Endothelial cell of umbilical vein (primary cell): ENCODE measurements at regions not wholly inside any gene's neighbourhood (a gene's known extent, or its start where the extent isn't known, plus 50 kb on each side); places are given as distances from the start of the nearest gene placed in this dataset.

Experiments
- BruUV-seq: library from RNA; stranded (reverse); fragments of 400-500 nt; replicated peaks from 2 replicates; lab custom pipeline; 2021; lab: Mats Ljungman, UMichigan
- CTCF ChIA-PET: fragments of 300-600, 350-600 bp; sonication (Branson Sonifier 250); formaldehyde crosslinking; loops from one replicate; lab custom pipeline; 2021; ENCODE audit warnings: antibody characterized with exemption, inconsistent platforms; lab: Charles Lee
- POLR2A ChIA-PET: fragments of 300-600, 350-600 bp; sonication (Branson Sonifier 250); formaldehyde crosslinking; loops from one replicate; lab custom pipeline; 2021; ENCODE audit warnings: antibody characterized with exemption, inconsistent platforms; lab: Charles Lee
- DNase-seq: peaks from one replicate; pipeline ENCODE4 v3.0.0-alpha.2; 2011; ENCODE audit warnings: low read depth, low spot score
- FAIRE-seq: peaks from 2 replicates; lab custom pipeline; 2011; peaks lifted over from hg19 to GRCh38; lab: Jason Lieb, UNC
- H2AFZ ChIP-seq: 2 replicates; pipeline ENCODE4 v1.6.0; 2012; ENCODE audit warnings: low read depth, low read length, control low read depth, inconsistent platforms
- H3K27ac ChIP-seq: 2 replicates; pipeline ENCODE4 v1.5.1; 2011; ENCODE audit warnings: low read depth, mild to moderate bottlenecking, control low read depth, low read length, moderate library complexity; ENCODE audit not compliant: insufficient read depth
- H3K27me3 ChIP-seq, 2 experiments: 2 replicates each; pipeline versions ENCODE4 v1.6.0 to v1.6.1; 2011; ENCODE audit warnings: low read length in 2 of 2, mixed read lengths in 1 of 2; ENCODE audit not compliant: control insufficient read depth in 2 of 2, insufficient read depth in 2 of 2
- H3K36me3 ChIP-seq, 2 experiments: 2 replicates in 1 of 2; 3 replicates in 1 of 2; pipeline ENCODE4 v1.5.1; 2011; ENCODE audit warnings: low read length in 2 of 2, mild to moderate bottlenecking in 1 of 2, moderate library complexity in 1 of 2; ENCODE audit not compliant: control insufficient read depth in 2 of 2, insufficient read depth in 2 of 2; ENCODE audit errors: extremely low read depth in 1 of 2
- H3K4me1 ChIP-seq: 3 replicates; pipeline ENCODE4 v1.5.1; 2011; ENCODE audit warnings: mild to moderate bottlenecking, low read length; ENCODE audit not compliant: control insufficient read depth, insufficient read depth; ENCODE audit errors: extremely low read depth
- H3K4me2 ChIP-seq: 2 replicates; pipeline ENCODE4 v1.6.1; 2011; ENCODE audit warnings: low read length, control low read depth, mixed read lengths; ENCODE audit not compliant: insufficient read depth
- H3K4me3 ChIP-seq, 3 experiments: fragments of 200-600 bp in 1 of 3; sonication (generic), shearing (Covaris generic) in 1 of 3; replicated peaks in 1 of 3; 2 replicates each; pipeline ENCODE4 v1.5.1; 2011 to 2016; ENCODE audit warnings: control low read depth in 3 of 3, low read length in 3 of 3, mild to moderate bottlenecking in 2 of 3, inconsistent platforms in 1 of 3, low read depth in 1 of 3, moderate library complexity in 1 of 3; ENCODE audit not compliant: insufficient read depth in 1 of 3
- H3K79me2 ChIP-seq: 2 replicates; pipeline ENCODE4 v1.6.0; 2012; ENCODE audit warnings: low read length, inconsistent platforms; ENCODE audit not compliant: control insufficient read depth, insufficient read depth
- H3K9ac ChIP-seq: replicated peaks from 2 replicates; pipeline ENCODE3; 2011; ENCODE audit warnings: low read length, control low read depth; ENCODE audit not compliant: insufficient read depth; ENCODE audit errors: extremely low read depth
- H3K9me1 ChIP-seq: replicated peaks from 3 replicates; pipeline ENCODE4 v1.6.0; 2011; ENCODE audit warnings: mild to moderate bottlenecking, low read length; ENCODE audit not compliant: control insufficient read depth, insufficient read depth; ENCODE audit errors: extremely low read depth
- H3K9me3 ChIP-seq: replicated peaks from 2 replicates; pipeline ENCODE4 v1.5.1; 2012; ENCODE audit warnings: low read length, inconsistent platforms; ENCODE audit not compliant: control insufficient read depth, insufficient read depth
- H4K20me1 ChIP-seq: replicated peaks from 2 replicates; pipeline ENCODE3; 2011; ENCODE audit warnings: mild to moderate bottlenecking, low read length; ENCODE audit not compliant: control insufficient read depth, insufficient read depth; ENCODE audit errors: extremely low read depth
- CTCF ChIP-seq, 2 donors: IDR thresholded peaks; 1 replicate in 1 of 2; 2 replicates in 1 of 2; pipeline ENCODE4 v1.5.1; 2011; ENCODE audit warnings: low read length in 2 of 2, mild to moderate bottlenecking in 2 of 2, moderate library complexity in 2 of 2, control low read depth in 1 of 2, inconsistent platforms in 1 of 2, low read depth in 1 of 2; ENCODE audit not compliant: insufficient read depth in 1 of 2; ENCODE audit errors: extremely low read depth in 1 of 2
- EZH2 ChIP-seq: IDR thresholded peaks from 2 replicates; pipeline ENCODE4 v1.6.1; 2012; ENCODE audit warnings: borderline replicate concordance, low read depth, mild to moderate bottlenecking, moderate library complexity, low read length, inconsistent platforms; ENCODE audit not compliant: severe bottlenecking
- FOS ChIP-seq: IDR thresholded peaks from 2 replicates; pipeline ENCODE4 v1.6.1; 2011; ENCODE audit warnings: mild to moderate bottlenecking, low read length, moderate library complexity, borderline replicate concordance; ENCODE audit not compliant: insufficient read depth
- GATA2 ChIP-seq: IDR thresholded peaks from 2 replicates; pipeline ENCODE4 v1.7.0; 2011; ENCODE audit warnings: low read depth, mild to moderate bottlenecking, moderate library complexity, mixed read lengths, low read length; ENCODE audit not compliant: insufficient read length, insufficient read depth
- JUN ChIP-seq: IDR thresholded peaks from 2 replicates; pipeline ENCODE4 v1.6.1; 2011; ENCODE audit warnings: borderline replicate concordance, low read depth; ENCODE audit not compliant: insufficient read length, insufficient read depth
- MAX ChIP-seq: IDR thresholded peaks from 2 replicates; pipeline ENCODE4 v1.6.1; 2011; ENCODE audit not compliant: insufficient read depth, insufficient read length
- MYC ChIP-seq: IDR thresholded peaks from one replicate; pipeline ENCODE4 v1.6.1; 2011; ENCODE audit warnings: mild to moderate bottlenecking, low read depth, low read length
- POLR2A ChIP-seq: IDR thresholded peaks from 2 replicates; pipeline ENCODE4 v1.6.1; 2012; ENCODE audit warnings: low read depth, mild to moderate bottlenecking, control low read depth, low read length
- POLR2AphosphoS5 ChIP-seq: IDR thresholded peaks from 2 replicates; pipeline ENCODE4 v1.6.1; 2012; ENCODE audit warnings: low read depth, mild to moderate bottlenecking, control low read depth, low read length, moderate library complexity; ENCODE audit not compliant: insufficient read depth
- dilution Hi-C: fragments of 300-500 bp; cut with MboI; formaldehyde crosslinking; loops from one replicate; pipeline ENCODE4 v1.15.0; 2019; ENCODE audit warnings: low sequenced_read_pairs; ENCODE audit not compliant: extremely low pct_ligation_motif_present
- intact Hi-C: fragments of 100-400 bp; cut with micrococcal nuclease; formaldehyde crosslinking; loops from one replicate; pipeline ENCODE4 v1.10.0; 2022

- H3K9ac ChIP-seq = no peak overlapping the region
- H3K27me3 ChIP-seq = no peaks in the 10 kb centered on the region
- no peaks in the 10 kb centered on the region for H3K79me2 ChIP-seq
- H3K4me1 ChIP-seq = no peaks in the 10 kb centered on the region
- H3K4me2 ChIP-seq = no peak overlapping the region
- intact Hi-C loops (no loop called here), dilution Hi-C loops (no loop called here)
- BruUV-seq = no TSS peak
- POLR2A ChIA-PET = no interaction called here
- DNase-seq (no peak), FAIRE-seq (no peak)
- CTCF ChIA-PET = no interaction called here
- no peaks in the 10 kb centered on the region for H4K20me1 ChIP-seq
- TF ChIP-seq MAX = no peak
- TF ChIP-seq GATA2 = no peak
- no peak for TF ChIP-seq JUN
- no peak for TF ChIP-seq EZH2
- no peak for TF ChIP-seq FOS
- no peak for TF ChIP-seq MYC
- TF ChIP-seq POLR2A = no peak
- H2AFZ ChIP-seq = no peak overlapping the region
- no peaks in the 10 kb centered on the region for H3K36me3 ChIP-seq
- H3K27ac ChIP-seq = no peak overlapping the region
- H3K9me1 ChIP-seq = no peaks in the 10 kb centered on the region
- H3K4me3 ChIP-seq = no peak overlapping the region
- no peaks in the 10 kb centered on the region for H3K9me3 ChIP-seq
These were observed 341.3 kb upstream of the LINC00305 start for GRCh38 chr18:64490207-64490606.

- POLR2A ChIA-PET = no interaction called here
- no peak overlapping the region for H3K4me3 ChIP-seq
- DNase-seq (no peak), FAIRE-seq (no peak)
- no peak overlapping the region for H3K27ac ChIP-seq
- no peaks in the 10 kb centered on the region for H3K4me1 ChIP-seq
- H2AFZ ChIP-seq = no peak overlapping the region
- dilution Hi-C loops (no loop called here), intact Hi-C loops (no loop called here)
- BruUV-seq = no TSS peak
- CTCF ChIA-PET = no interaction called here
- H3K36me3 ChIP-seq = no peaks in the 10 kb centered on the region
- H3K9ac ChIP-seq = no peak overlapping the region
- no peak overlapping the region for H3K4me2 ChIP-seq
- H3K9me3 ChIP-seq = no peaks in the 10 kb centered on the region
- TF ChIP-seq JUN (no peak), EZH2 (no peak), POLR2A (no peak), POLR2AphosphoS5 (no peak), FOS (no peak), MAX (no peak), GATA2 (no peak), MYC (no peak), CTCF (IDR thresholded peaks at IDR 0.05; ENCODE audit: extremely low read depth in 1 of 2, insufficient read depth in 1 of 2, low read depth in 1 of 2, low read length in 2 of 2) (no peak)
- H4K20me1 ChIP-seq = no peaks in the 10 kb centered on the region
- H3K9me1 ChIP-seq = no peaks in the 10 kb centered on the region
- H3K79me2 ChIP-seq = no peaks in the 10 kb centered on the region
- H3K27me3 ChIP-seq = no peaks in the 10 kb centered on the region
These were observed 339.8 kb upstream of the LINC00305 start for GRCh38 chr18:64488698-64489097.
